Natural killer cell (primary cell): ENCODE measurements at regions not wholly inside any gene's neighbourhood (a gene's known extent, or its start where the extent isn't known, plus 50 kb on each side); places are given as distances from the start of the nearest gene placed in this dataset.

Source experiments
- ATAC-seq, 3 donors: fragments of 150-1000 bp in 2 of 3; fragments of 200-7000 bp in 1 of 3; cut with Tn5 transposase; 1 replicate in 1 of 3; 2 replicates in 2 of 3; pipeline ENCODE4 v1.10.0; 2021; ENCODE audit warnings: mild to moderate bottlenecking in 2 of 3, moderate library complexity in 2 of 3
- DNase-seq, 2 donors: peaks; one replicate each; pipeline versions ENCODE4 v3.0.0 to v3.0.0-alpha.2; 2013 to 2021; ENCODE audit warnings: mixed read lengths in 1 of 2
- H3K27ac ChIP-seq: one replicate; pipeline ENCODE4 v1.5.1; 2013; ENCODE audit warnings: mild to moderate bottlenecking, low read length
- H3K27me3 ChIP-seq: one replicate; pipeline ENCODE4 v1.6.1; 2013; ENCODE audit warnings: low read length; ENCODE audit not compliant: control insufficient read depth, insufficient read depth
- H3K36me3 ChIP-seq: one replicate; pipeline ENCODE4 v1.6.1; 2013; ENCODE audit warnings: low read length; ENCODE audit not compliant: control insufficient read depth, insufficient read depth
- H3K4me1 ChIP-seq: one replicate; pipeline ENCODE4 v1.6.1; 2013; ENCODE audit warnings: low read length; ENCODE audit not compliant: control insufficient read depth, insufficient read depth
- H3K4me3 ChIP-seq: one replicate; pipeline ENCODE4 v1.5.1; 2013; ENCODE audit warnings: low read length
- H3K9me3 ChIP-seq: one replicate; pipeline ENCODE4 v1.6.1; 2013; ENCODE audit warnings: low read length; ENCODE audit not compliant: control insufficient read depth, insufficient read depth
- H3K27ac Mint-ChIP-seq, 2 donors: one replicate each; pipeline ENCODE4 v1.8.0; 2022; ENCODE audit warnings: mild to moderate bottlenecking in 2 of 2, mixed read lengths in 2 of 2, moderate library complexity in 1 of 2
- H3K27me3 Mint-ChIP-seq, 2 donors: one replicate each; pipeline ENCODE4 v1.8.0; 2022; ENCODE audit warnings: low read depth in 2 of 2, mixed read lengths in 2 of 2
- H3K36me3 Mint-ChIP-seq: one replicate; pipeline ENCODE4 v1.8.0; 2022; ENCODE audit warnings: mixed read lengths
- H3K4me1 Mint-ChIP-seq, 2 donors: one replicate each; pipeline ENCODE4 v1.8.0; 2022; ENCODE audit warnings: mixed read lengths in 2 of 2
- H3K4me3 Mint-ChIP-seq: one replicate; pipeline ENCODE4 v1.8.0; 2022; ENCODE audit warnings: mild to moderate bottlenecking, moderate library complexity, mixed read lengths
- H3K9me3 Mint-ChIP-seq, 2 donors: one replicate each; pipeline ENCODE4 v1.8.0; 2022; ENCODE audit warnings: mixed read lengths in 2 of 2
- WGBS: methylation state at CpG from one replicate; pipeline ENCODE4 v1.1.7; 2013; ENCODE audit warnings: missing lambda C conversion rate; ENCODE audit not compliant: insufficient coverage; 5-methylcytosine and 5-hydroxymethylcytosine counted together
- intact Hi-C: fragments of 100-400 bp; cut with micrococcal nuclease; formaldehyde crosslinking; loops from one replicate; pipeline ENCODE4 v1.14.2; 2022
- TF ChIP-seq, protein P1 (sequence below): fragments of 200-600 bp; IDR thresholded peaks from one replicate; pipeline ENCODE4 v1.8.0; 2022; ENCODE audit warnings: antibody characterized with exemption

DNA sequence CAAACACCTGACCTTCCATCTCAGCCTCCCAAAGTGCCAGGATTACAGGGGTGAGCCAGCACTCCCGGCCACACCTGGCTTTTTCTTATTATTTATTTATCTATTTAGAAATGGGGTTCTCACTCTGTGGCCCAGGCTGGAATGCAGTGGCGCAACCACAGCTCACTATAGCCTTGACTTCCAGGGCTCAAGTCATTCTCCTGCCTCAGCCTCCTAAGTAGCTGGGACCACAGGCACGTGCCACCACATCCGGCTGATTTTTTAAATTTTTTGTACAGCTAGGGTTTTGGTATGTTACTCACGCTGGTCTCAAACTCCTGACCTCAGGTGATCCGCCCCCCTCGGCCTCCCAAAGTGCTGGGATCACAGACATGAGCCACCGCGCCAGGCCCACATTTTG lies 56.9 kb upstream of the MYL10 start:
- Histone ChIP-seq H3K36me3 (no peaks in the 10 kb centered on the region), H3K9me3 (no peaks in the 10 kb centered on the region), H3K27me3 (peaks cover 3% of the 10 kb centered on the region), H3K4me3 (no peak overlapping the region), H3K27ac (no peak overlapping the region), H3K4me1 (peaks cover 11% of the 10 kb centered on the region)
- H3K36me3 Mint-ChIP-seq: no peaks in the 10 kb centered on the region
- H3K4me3 Mint-ChIP-seq: no peak overlapping the region
- DNase-seq (no peak), ATAC-seq (no peak)
- 83% methylated on average over 8 of the region's 9 CpGs for WGBS
- no peaks in the 10 kb centered on the region for H3K9me3 Mint-ChIP-seq
- no peak overlapping the region for H3K27ac Mint-ChIP-seq
- TF ChIP-seq, protein P1, sequence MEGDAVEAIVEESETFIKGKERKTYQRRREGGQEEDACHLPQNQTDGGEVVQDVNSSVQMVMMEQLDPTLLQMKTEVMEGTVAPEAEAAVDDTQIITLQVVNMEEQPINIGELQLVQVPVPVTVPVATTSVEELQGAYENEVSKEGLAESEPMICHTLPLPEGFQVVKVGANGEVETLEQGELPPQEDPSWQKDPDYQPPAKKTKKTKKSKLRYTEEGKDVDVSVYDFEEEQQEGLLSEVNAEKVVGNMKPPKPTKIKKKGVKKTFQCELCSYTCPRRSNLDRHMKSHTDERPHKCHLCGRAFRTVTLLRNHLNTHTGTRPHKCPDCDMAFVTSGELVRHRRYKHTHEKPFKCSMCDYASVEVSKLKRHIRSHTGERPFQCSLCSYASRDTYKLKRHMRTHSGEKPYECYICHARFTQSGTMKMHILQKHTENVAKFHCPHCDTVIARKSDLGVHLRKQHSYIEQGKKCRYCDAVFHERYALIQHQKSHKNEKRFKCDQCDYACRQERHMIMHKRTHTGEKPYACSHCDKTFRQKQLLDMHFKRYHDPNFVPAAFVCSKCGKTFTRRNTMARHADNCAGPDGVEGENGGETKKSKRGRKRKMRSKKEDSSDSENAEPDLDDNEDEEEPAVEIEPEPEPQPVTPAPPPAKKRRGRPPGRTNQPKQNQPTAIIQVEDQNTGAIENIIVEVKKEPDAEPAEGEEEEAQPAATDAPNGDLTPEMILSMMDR: no peak
- intact Hi-C loops: loop anchor here (5.0 kb wide), 1 partner anchor 171 kb away; no protein-coding TSS in a partner anchor
- no peaks in the 10 kb centered on the region for H3K4me1 Mint-ChIP-seq
- H3K27me3 Mint-ChIP-seq: peaks cover 6 to 8% of the 10 kb centered on the region in 2 donors

DNA sequence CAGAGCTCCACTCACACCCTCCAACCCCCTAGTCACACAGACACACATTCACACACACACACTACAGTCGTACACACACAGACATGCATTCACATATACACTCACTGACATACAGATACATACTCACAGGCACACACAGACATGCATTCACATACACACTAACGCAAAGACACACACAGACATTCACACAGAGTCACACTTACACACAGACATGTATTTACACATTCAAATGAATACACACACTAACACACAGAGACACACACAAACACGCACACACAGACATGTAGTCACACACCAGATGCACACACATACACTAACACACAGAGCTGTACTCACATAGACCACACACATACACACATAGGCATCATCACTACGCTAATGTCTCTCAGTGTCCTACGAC lies 58.0 kb upstream of the MYL10 start:
- 70% methylated on average over 5 of the region's 5 CpGs for WGBS
- Mint-ChIP-seq H3K4me3 (no peak overlapping the region), H3K4me1 (peaks cover 0 to 4% of the 10 kb centered on the region in 2 donors), H3K9me3 (no peaks in the 10 kb centered on the region), H3K27ac (no peak overlapping the region), H3K36me3 (no peaks in the 10 kb centered on the region), H3K27me3 (peaks cover 6 to 12% of the 10 kb centered on the region in 2 donors)
- no peak for ATAC-seq
- Histone ChIP-seq H3K4me1 (peaks cover 11% of the 10 kb centered on the region), H3K4me3 (no peak overlapping the region), H3K27ac (no peak overlapping the region), H3K9me3 (no peaks in the 10 kb centered on the region), H3K36me3 (no peaks in the 10 kb centered on the region), H3K27me3 (peaks cover 3% of the 10 kb centered on the region)
- intact Hi-C loops: loop anchor here (5.0 kb wide), 1 partner anchor 170 kb away; no protein-coding TSS in a partner anchor
- no peak for DNase-seq
- TF ChIP-seq, protein P1: no peak

DNA sequence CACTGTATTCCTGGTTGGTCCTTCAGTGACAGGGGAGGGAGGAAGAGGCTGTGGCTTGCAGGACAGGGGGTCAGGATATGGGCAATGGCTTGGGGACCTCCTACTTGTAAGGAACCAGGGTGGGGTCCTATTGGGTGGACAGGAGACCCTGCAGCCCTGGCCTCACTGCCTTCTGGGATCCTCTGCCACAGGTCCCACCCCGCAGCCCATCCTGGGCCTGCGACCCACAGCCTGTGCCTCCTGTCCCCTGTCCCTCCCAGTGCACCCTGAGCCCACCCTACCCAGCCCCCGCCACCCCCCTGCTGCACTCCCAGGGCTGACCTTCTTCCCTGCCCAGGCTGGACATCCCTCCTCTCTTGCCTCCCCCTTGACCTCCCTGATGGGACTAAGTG lies 58.7 kb upstream of the MYL10 start:
- TF ChIP-seq, protein P1: no peak
- Histone ChIP-seq H3K27ac (no peak overlapping the region), H3K27me3 (peaks cover 3% of the 10 kb centered on the region), H3K4me1 (peaks cover 11% of the 10 kb centered on the region), H3K9me3 (no peaks in the 10 kb centered on the region), H3K4me3 (no peak overlapping the region), H3K36me3 (no peaks in the 10 kb centered on the region)
- H3K4me1 Mint-ChIP-seq: peaks cover 0 to 4% of the 10 kb centered on the region in 2 donors
- H3K4me3 Mint-ChIP-seq: no peak overlapping the region
- WGBS: 89% methylated on average over 1 of the region's 3 CpGs
- ATAC-seq: no peak
- H3K27me3 Mint-ChIP-seq: peaks cover 6 to 14% of the 10 kb centered on the region in 2 donors
- no peaks in the 10 kb centered on the region for H3K36me3 Mint-ChIP-seq
- no peak overlapping the region for H3K27ac Mint-ChIP-seq
- DNase-seq: no peak
- intact Hi-C loops: loop anchor here (1.0 to 5.0 kb wide), 3 partner anchors 170 to 585 kb away; no protein-coding TSS in a partner anchor
- no peaks in the 10 kb centered on the region for H3K9me3 Mint-ChIP-seq
